Stomach (tissue), 4 donors: ENCODE measurements at regions not wholly inside any gene's neighbourhood (a gene's known extent, or its start where the extent isn't known, plus 50 kb on each side); places are given as distances from the start of the nearest gene placed in this dataset.

Experiments
- CTCF ChIP-seq, 7 experiments: fragments of 450-650 bp in 4 of 7; fragments of 200-600 bp in 3 of 7; sonication (generic) in 3 of 7; IDR thresholded peaks; one replicate each; pipeline ENCODE4 v1.5.1; 2016 to 2019; ENCODE audit warnings: antibody characterized with exemption in 7 of 7, control low read depth in 2 of 7, mild to moderate bottlenecking in 1 of 7
- POLR2A ChIP-seq, 4 donors: fragments of 450-650 bp; IDR thresholded peaks; one replicate each; pipeline ENCODE4 v1.6.1; 2016; ENCODE audit warnings: antibody characterized with exemption in 4 of 4, control low read depth in 2 of 4, mild to moderate bottlenecking in 1 of 4, moderate library complexity in 1 of 4

- no peak for TF ChIP-seq CTCF (IDR thresholded peaks at IDR 0.05)
- TF ChIP-seq POLR2A (IDR thresholded peaks at IDR 0.05) = no peak
These were observed 244.2 kb upstream of the ZNF507 start for GRCh38 chr19:32101206-32101605.
